ENCODE measurements at regions not wholly inside any gene's neighbourhood (a gene's known extent, or its start where the extent isn't known, plus 50 kb on each side); places are given as distances from the start of the nearest gene placed in this dataset.

DNA sequence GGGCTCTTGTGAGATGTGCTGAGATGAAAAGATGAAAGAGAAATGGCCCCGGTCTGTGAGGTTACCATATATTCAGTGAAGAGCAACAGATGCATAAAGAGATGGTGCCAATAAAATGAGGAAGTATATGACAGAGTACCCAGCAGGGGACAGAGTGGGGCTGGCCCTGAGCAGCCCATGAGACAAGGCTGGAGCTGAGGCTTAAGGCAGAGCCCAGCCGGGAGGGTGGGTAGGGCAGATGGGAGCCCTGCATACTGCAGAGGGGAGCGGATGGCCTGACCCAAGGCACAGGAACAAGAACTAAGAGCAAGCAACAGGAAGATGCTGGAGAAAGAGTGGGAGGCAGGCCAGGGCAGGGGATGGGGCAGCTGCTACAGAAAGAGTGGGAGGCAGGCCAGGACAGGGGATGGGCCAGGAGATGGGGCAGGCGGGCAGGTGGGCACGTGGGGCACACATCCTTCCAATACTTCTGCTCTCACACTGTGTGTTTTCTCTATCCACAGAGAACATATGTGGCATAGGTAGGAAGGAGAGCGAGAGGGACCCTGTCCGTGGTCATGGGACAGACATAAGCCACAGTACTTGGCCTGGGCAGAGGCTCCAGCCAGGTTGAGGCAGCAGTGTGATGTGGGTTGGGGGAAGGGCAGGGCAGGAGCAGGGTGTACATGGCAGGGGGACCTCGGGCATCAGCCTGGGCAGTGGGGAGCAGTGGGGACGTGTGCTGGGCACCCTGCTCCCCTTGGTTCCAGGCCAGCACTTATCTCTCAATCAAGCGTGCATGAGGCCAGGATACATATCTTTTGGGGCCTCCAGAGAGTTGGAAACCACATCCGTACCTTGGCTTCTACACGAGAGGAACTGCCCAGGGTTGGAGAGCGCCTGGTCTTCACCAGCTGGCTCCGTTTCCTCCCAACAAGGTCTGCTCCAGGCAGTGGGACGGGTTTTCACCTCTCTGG lies 91.6 kb upstream of the IKZF1 start:
- TF ChIP-seq CTCF (IDR thresholded peaks at IDR 0.05; ENCODE audit: low read depth, low read length, poor library complexity, severe bottlenecking) (peak; percentile 32), EZH2phosphoT487 (IDR thresholded peaks at IDR 0.05; ENCODE audit: borderline replicate concordance, low read length) (no peak)

GRCh38 chr7:50212016-50212325 lies 92.5 kb upstream of the IKZF1 start:
- no peaks in the 10 kb centered on the region for H3K27me3 ChIP-seq (ENCODE audit: control insufficient read depth, low read length)
- H3K36me3 ChIP-seq (ENCODE audit: control insufficient read depth, low read length): no peaks in the 10 kb centered on the region
- no peak for TF ChIP-seq EZH2phosphoT487 (IDR thresholded peaks at IDR 0.05; ENCODE audit: borderline replicate concordance, low read length)
- TF ChIP-seq CTCF (IDR thresholded peaks at IDR 0.05; ENCODE audit: low read depth, low read length, poor library complexity, severe bottlenecking): no peak
- no peaks in the 10 kb centered on the region for H3K9me3 ChIP-seq (ENCODE audit: control insufficient read depth, insufficient read depth, low read length)
- no peak overlapping the region for H3K27ac ChIP-seq (ENCODE audit: low read depth, low read length)
- H3F3A ChIP-seq (ENCODE audit: control insufficient read depth, insufficient read depth): no peaks in the 10 kb centered on the region
- no peak overlapping the region for H3K4me2 ChIP-seq (ENCODE audit: low read length)
- H3K4me3 ChIP-seq (ENCODE audit: low read length): no peak overlapping the region
- H3K79me2 ChIP-seq (ENCODE audit: control insufficient read depth, low read length): no peaks in the 10 kb centered on the region
- no peaks in the 10 kb centered on the region for H3K9me2 ChIP-seq (replicated peaks; ENCODE audit: control insufficient read depth, low read length)
- no peaks in the 10 kb centered on the region for H4K20me1 ChIP-seq (ENCODE audit: control insufficient read depth, insufficient read depth, low read depth, low read length)
- peaks cover 20% of the 10 kb centered on the region for H3K4me1 ChIP-seq (ENCODE audit: control insufficient read depth, low read length)

More for the DNA sequence above, 91.6 kb upstream of the IKZF1 start:
- Histone ChIP-seq H3K9me3 (ENCODE audit: control insufficient read depth, insufficient read depth, low read length) (no peaks in the 10 kb centered on the region), H3K36me3 (ENCODE audit: control insufficient read depth, low read length) (no peaks in the 10 kb centered on the region), H3K27ac (ENCODE audit: low read depth, low read length) (no peak overlapping the region), H3F3A (ENCODE audit: control insufficient read depth, insufficient read depth) (no peaks in the 10 kb centered on the region), H3K4me1 (ENCODE audit: control insufficient read depth, low read length) (peaks cover 20% of the 10 kb centered on the region), H3K79me2 (ENCODE audit: control insufficient read depth, low read length) (no peaks in the 10 kb centered on the region), H3K4me2 (ENCODE audit: low read length) (peak overlapping the region; percentile 37; the same call in 1 of the 2 replicates), H3K9me2 (replicated peaks; ENCODE audit: control insufficient read depth, low read length) (no peaks in the 10 kb centered on the region), H3K4me3 (ENCODE audit: low read length) (no peak overlapping the region), H4K20me1 (ENCODE audit: control insufficient read depth, insufficient read depth, low read depth, low read length) (no peaks in the 10 kb centered on the region), H3K27me3 (ENCODE audit: control insufficient read depth, low read length) (no peaks in the 10 kb centered on the region)

DNA sequence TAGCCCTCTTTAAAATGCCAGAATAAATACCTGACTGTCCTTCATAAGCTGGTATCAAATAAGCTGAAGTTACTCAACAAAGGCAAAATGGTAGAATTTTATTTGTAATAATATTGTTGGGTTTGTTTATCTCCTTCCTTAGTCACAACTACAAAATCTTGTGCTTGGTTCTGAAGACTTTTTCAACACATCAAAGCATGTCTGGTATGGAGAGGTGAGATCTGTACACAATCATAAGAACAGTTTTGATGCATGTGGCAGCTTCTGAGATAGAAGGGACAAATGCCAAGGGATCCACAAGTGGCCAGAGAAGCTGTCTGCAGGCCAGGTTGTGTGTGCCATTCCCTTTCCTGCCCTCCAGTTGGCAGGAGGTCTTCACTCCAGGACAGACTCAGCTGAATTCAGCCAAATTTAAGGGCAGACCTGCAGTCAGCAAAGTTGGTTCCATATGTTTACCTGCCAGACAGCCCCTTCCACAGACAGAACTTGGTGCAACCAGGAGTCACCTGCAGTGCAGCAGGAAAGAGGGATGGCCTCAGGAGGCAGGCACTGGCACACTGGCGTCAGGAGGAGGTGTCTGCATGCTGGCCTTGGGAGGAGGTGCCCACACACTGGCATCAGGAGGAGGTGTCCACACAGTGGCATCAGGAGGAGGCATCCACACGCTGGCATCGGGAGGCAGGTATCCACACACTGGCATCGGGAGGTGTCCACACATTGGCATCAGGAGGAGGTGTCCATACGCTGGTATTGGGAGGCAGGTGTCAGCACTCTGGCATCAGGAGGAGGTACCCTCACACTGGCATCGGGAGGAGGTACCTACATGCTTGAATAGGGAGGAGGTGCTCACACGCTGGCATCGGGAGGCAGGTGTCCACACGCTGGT lies 93.1 kb upstream of the IKZF1 start:
- Histone ChIP-seq H3K4me2 (ENCODE audit: low read length) (no peak overlapping the region), H3K9me3 (ENCODE audit: control insufficient read depth, insufficient read depth, low read length) (no peaks in the 10 kb centered on the region), H3K27ac (ENCODE audit: low read depth, low read length) (no peak overlapping the region), H3K4me3 (ENCODE audit: low read length) (no peak overlapping the region), H3K4me1 (ENCODE audit: control insufficient read depth, low read length) (peaks cover 24% of the 10 kb centered on the region), H3K79me2 (ENCODE audit: control insufficient read depth, low read length) (no peaks in the 10 kb centered on the region), H3K27me3 (ENCODE audit: control insufficient read depth, low read length) (no peaks in the 10 kb centered on the region), H3K9me2 (replicated peaks; ENCODE audit: control insufficient read depth, low read length) (no peaks in the 10 kb centered on the region), H3K36me3 (ENCODE audit: control insufficient read depth, low read length) (no peaks in the 10 kb centered on the region), H3F3A (ENCODE audit: control insufficient read depth, insufficient read depth) (no peaks in the 10 kb centered on the region), H4K20me1 (ENCODE audit: control insufficient read depth, insufficient read depth, low read depth, low read length) (no peaks in the 10 kb centered on the region)
- TF ChIP-seq EZH2phosphoT487 (IDR thresholded peaks at IDR 0.05; ENCODE audit: borderline replicate concordance, low read length) (no peak), CTCF (IDR thresholded peaks at IDR 0.05; ENCODE audit: low read depth, low read length, poor library complexity, severe bottlenecking) (no peak)
